HepG2 (cell line): ENCODE measurements at regions not wholly inside any gene's neighbourhood (a gene's known extent, or its start where the extent isn't known, plus 50 kb on each side); places are given as distances from the start of the nearest gene placed in this dataset.

Experiments
- ATAC-seq: fragments of 200-7000 bp; cut with Tn5 transposase; 3 replicates; pipeline ENCODE4 v1.9.1; 2020; ENCODE audit warnings: mild to moderate bottlenecking, moderate library complexity
- BruUV-seq: library from RNA; stranded (reverse); fragments of 400-500 nt; replicated peaks from 2 replicates; lab custom pipeline; 2021; lab: Mats Ljungman, UMichigan
- CTCF ChIA-PET: fragments of 300-600 bp; formaldehyde crosslinking; extraction: SDS; loops from one replicate; lab custom pipeline; 2021; ENCODE audit warnings: low total read pairs, inconsistent platforms, low intra/inter-chr PET ratio; lab: Yijun Ruan, JAX
- POLR2A ChIA-PET: fragments of 350-600 bp; sonication (Branson Sonifier 250); formaldehyde crosslinking; loops from one replicate; lab custom pipeline; 2020; ENCODE audit warnings: antibody characterized with exemption, inconsistent platforms; lab: Yijun Ruan, JAX
- DNase-seq: peaks from one replicate; pipeline ENCODE4 v3.0.0-alpha.2; 2015; ENCODE audit warnings: low spot score
- FAIRE-seq: peaks from 3 replicates; lab custom pipeline; 2011; peaks lifted over from hg19 to GRCh38; lab: Jason Lieb, UNC
- H2AFZ ChIP-seq: one replicate; pipeline ENCODE4 v1.6.1; 2011; ENCODE audit warnings: low read length, inconsistent platforms
- H3K27ac ChIP-seq: fragments of 300-600 bp; 3 replicates; pipeline ENCODE4 v1.8.0; 2011; ENCODE audit warnings: mixed run types, mild to moderate bottlenecking, mixed read lengths, low read length, inconsistent platforms; ENCODE audit not compliant: insufficient read depth; ENCODE audit errors: extremely low read length
- H3K27me3 ChIP-seq, 2 experiments: fragments of 200-600 bp in 1 of 2; 2 replicates in 1 of 2; 3 replicates in 1 of 2; pipeline versions ENCODE4 v1.6.0 to v1.8.0; 2011; ENCODE audit warnings: low read length in 2 of 2, mild to moderate bottlenecking in 2 of 2, moderate library complexity in 2 of 2, inconsistent platforms in 1 of 2; ENCODE audit not compliant: insufficient read depth in 2 of 2, control insufficient read depth in 1 of 2
- H3K36me3 ChIP-seq, 2 experiments: fragments of 200-600 bp in 1 of 2; replicated peaks in 1 of 2; 2 replicates in 1 of 2; 3 replicates in 1 of 2; pipeline versions ENCODE4 v1.5.1 to v1.8.0; 2011; ENCODE audit warnings: low read length in 2 of 2, inconsistent platforms in 1 of 2; ENCODE audit not compliant: insufficient read depth in 2 of 2, control insufficient read depth in 1 of 2
- H3K4me1 ChIP-seq: 2 replicates; pipeline ENCODE4 v1.5.1; 2012; ENCODE audit warnings: low read length, inconsistent platforms; ENCODE audit not compliant: insufficient read depth
- H3K4me2 ChIP-seq: 2 replicates; pipeline ENCODE4 v1.6.0; 2011; ENCODE audit warnings: low read depth, low read length, inconsistent platforms
- H3K4me3 ChIP-seq, 3 experiments: fragments of 200-600 bp in 1 of 3; sonication (generic), shearing (Covaris generic) in 1 of 3; replicated peaks in 1 of 3; 2 replicates each; pipeline ENCODE4 v1.5.1; 2011 to 2016; ENCODE audit warnings: low read length in 3 of 3, inconsistent platforms in 2 of 3, low read depth in 2 of 3, mild to moderate bottlenecking in 2 of 3, control low read depth in 1 of 3, mixed read lengths in 1 of 3; ENCODE audit not compliant: insufficient read depth in 1 of 3
- H3K79me2 ChIP-seq: one replicate; pipeline ENCODE4 v1.6.1; 2011; ENCODE audit warnings: low read length, inconsistent platforms; ENCODE audit not compliant: insufficient read depth
- H3K9ac ChIP-seq: 2 replicates; pipeline ENCODE4 v1.6.0; 2011; ENCODE audit warnings: mild to moderate bottlenecking, low read depth, low read length, inconsistent platforms; ENCODE audit not compliant: insufficient read depth
- H3K9me3 ChIP-seq: 2 replicates; pipeline ENCODE4 v1.5.1; 2012; ENCODE audit warnings: mild to moderate bottlenecking, low read length
- H4K20me1 ChIP-seq: 2 replicates; pipeline ENCODE4 v1.6.0; 2011; ENCODE audit warnings: inconsistent platforms, mild to moderate bottlenecking, low read length, moderate library complexity; ENCODE audit not compliant: insufficient read depth
- CEBPZ ChIP-seq: IDR thresholded peaks from 2 replicates; pipeline ENCODE4 v1.6.1; 2012; ENCODE audit warnings: low read length, improper control_type of control experiment
- DMAP1 ChIP-seq: IDR thresholded peaks from 2 replicates; pipeline ENCODE4 v1.6.1; 2016
- NFE2L2 ChIP-seq: fragments of 150-350 bp; IDR thresholded peaks from 2 replicates; pipeline ENCODE4 v1.6.1; 2014; ENCODE audit warnings: low read length
- NKX3-1 ChIP-seq: sonication (generic); formaldehyde crosslinking; IDR thresholded peaks from 2 replicates; pipeline ENCODE4 v1.5.0; 2020; ENCODE audit warnings: missing genetic modification reagents
- PREB ChIP-seq: sonication (generic); formaldehyde crosslinking; IDR thresholded peaks from 2 replicates; pipeline ENCODE4 v1.4.0; 2020; ENCODE audit warnings: missing genetic modification reagents
- ZNF772 ChIP-seq: sonication (generic); formaldehyde crosslinking; IDR thresholded peaks from 2 replicates; pipeline ENCODE4 v1.5.0; 2020; ENCODE audit warnings: mild to moderate bottlenecking, missing genetic modification reagents
- WGBS: methylation state at CpG from one replicate; pipeline ENCODE4 v1.1.6; 2017; ENCODE audit warnings: low lambda C conversion rate; 5-methylcytosine and 5-hydroxymethylcytosine counted together
- in situ Hi-C: cut with HindIII; loops from 2 replicates; pipeline ENCODE4 v1.10.0; 2017; ENCODE audit warnings: low pct_unique_long_range_greater_than_20kb; ENCODE audit not compliant: extremely low pct_ligation_motif_present
- intact Hi-C: fragments of 100-400 bp; cut with micrococcal nuclease; formaldehyde crosslinking; loops from one replicate; pipeline ENCODE4 v1.10.0; 2022; ENCODE audit not compliant: unreplicated experiment

- no peak for TF ChIP-seq CEBPZ
- TF ChIP-seq NKX3-1: no peak
- no peak for TF ChIP-seq DMAP1 (CRISPR knock-in tag)
Observed at GRCh38 chr2:103520547-103520946, 758.7 kb downstream of the TMEM182 start (continued).

GRCh38 chr2:103525756-103526155, 763.9 kb downstream of the TMEM182 start:
- ChIA-PET CTCF (no interaction called here), POLR2A (no interaction called here)
- FAIRE-seq (no peak), ATAC-seq (no peak), DNase-seq (no peak)
- Histone ChIP-seq H3K27ac (no peak overlapping the region), H3K36me3 (no peaks in the 10 kb centered on the region), H3K9ac (no peak overlapping the region), H3K4me3 (no peak overlapping the region), H3K9me3 (peaks cover 55% of the 10 kb centered on the region), H3K4me2 (no peak overlapping the region), H3K27me3 (no peaks in the 10 kb centered on the region), H2AFZ (no peak overlapping the region), H4K20me1 (no peaks in the 10 kb centered on the region), H3K4me1 (no peaks in the 10 kb centered on the region), H3K79me2 (no peaks in the 10 kb centered on the region)
- 3% methylated on average over 2 of the region's 2 CpGs for WGBS
- in situ Hi-C loops: no loop called here
- no peak for TF ChIP-seq ZNF772 (CRISPR knock-in tag)
- no peak for TF ChIP-seq NFE2L2
- no peak for TF ChIP-seq PREB (CRISPR knock-in tag)
- no TSS peak for BruUV-seq
- intact Hi-C loops: no loop called here
